Bronchial epithelial cell (primary cell): ENCODE measurements at regions not wholly inside any gene's neighbourhood (a gene's known extent, or its start where the extent isn't known, plus 50 kb on each side); places are given as distances from the start of the nearest gene placed in this dataset.

ENCODE experiments used
- DNase-seq: peaks from one replicate; pipeline ENCODE4 v3.0.0-alpha.2; 2010; ENCODE audit warnings: low read depth
- FAIRE-seq: peaks from 2 replicates; lab custom pipeline; 2011; peaks lifted over from hg19 to GRCh38; lab: Jason Lieb, UNC
- H3K27me3 ChIP-seq: 2 replicates; pipeline ENCODE4 v1.5.1; 2011; ENCODE audit warnings: low read length; ENCODE audit not compliant: control insufficient read depth, insufficient read depth
- H3K36me3 ChIP-seq: 2 replicates; pipeline ENCODE4 v1.5.1; 2011; ENCODE audit warnings: low read length; ENCODE audit not compliant: control insufficient read depth, insufficient read depth
- H3K4me3 ChIP-seq: 2 replicates; pipeline ENCODE4 v1.5.1; 2011; ENCODE audit warnings: mild to moderate bottlenecking, low read depth, low read length, control low read depth
- CTCF ChIP-seq: IDR thresholded peaks from 2 replicates; pipeline ENCODE4 v1.5.1; 2011; ENCODE audit warnings: mild to moderate bottlenecking, moderate library complexity, low read length, control low read depth, inconsistent platforms; ENCODE audit not compliant: insufficient read depth, severe bottlenecking

GRCh38 chr12:127327986-127328385 lies 939.0 kb upstream of the TMEM132C start:
- DNase-seq (peak; percentile 67), FAIRE-seq (no peak)
- no peak for TF ChIP-seq CTCF
- Histone ChIP-seq H3K27me3 (no peaks in the 10 kb centered on the region), H3K4me3 (no peak overlapping the region), H3K36me3 (no peaks in the 10 kb centered on the region)

DNA sequence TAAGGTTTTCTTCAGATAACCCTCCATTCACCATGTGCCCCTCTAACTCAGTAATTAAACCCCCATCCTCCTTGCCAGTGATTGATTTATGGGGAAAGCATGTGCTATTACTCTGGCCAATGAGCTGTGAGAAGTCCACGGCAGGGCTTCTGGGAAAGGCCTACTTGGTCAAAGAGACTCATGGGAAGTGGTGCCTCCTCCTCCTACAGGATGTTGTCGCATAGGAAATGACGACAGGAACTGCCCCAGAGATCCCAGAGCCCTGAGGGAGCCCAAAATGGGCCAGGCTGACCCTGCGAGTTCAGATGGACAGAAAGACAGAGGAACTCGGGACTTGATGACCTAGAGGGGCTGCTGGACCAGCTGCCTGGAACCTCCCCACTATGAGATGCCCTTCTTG lies 938.1 kb upstream of the TMEM132C start:
- TF ChIP-seq CTCF: no peak
- DNase-seq (no peak), FAIRE-seq (no peak)
- Histone ChIP-seq H3K27me3 (no peaks in the 10 kb centered on the region), H3K4me3 (no peak overlapping the region), H3K36me3 (no peaks in the 10 kb centered on the region)

DNA sequence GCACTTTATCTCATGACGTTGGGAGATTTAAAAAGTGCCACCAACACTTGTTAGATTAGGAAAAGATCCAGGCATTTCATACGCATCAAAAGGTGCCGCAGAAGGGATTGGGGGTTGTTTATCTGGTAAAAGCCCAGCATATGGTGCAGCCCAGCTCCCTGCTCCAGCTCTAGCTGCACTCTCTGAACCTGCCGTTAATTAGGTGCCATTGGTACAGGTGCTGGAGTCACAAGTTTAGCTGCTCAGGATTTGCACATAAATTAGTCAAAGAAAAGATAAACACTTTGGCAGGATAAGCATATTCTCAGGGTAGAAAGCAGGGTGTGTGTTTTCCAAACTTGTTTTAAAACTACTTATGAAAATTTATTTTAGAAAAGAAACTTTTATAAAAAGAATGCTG lies 932.6 kb upstream of the TMEM132C start:
- H3K36me3 ChIP-seq: no peaks in the 10 kb centered on the region
- TF ChIP-seq CTCF: no peak
- FAIRE-seq: no peak
- no peaks in the 10 kb centered on the region for H3K27me3 ChIP-seq
- DNase-seq: no peak
- H3K4me3 ChIP-seq: no peak overlapping the region

GRCh38 chr12:127334912-127335644 lies 931.9 kb upstream of the TMEM132C start:
- no peak for TF ChIP-seq CTCF
- no peak overlapping the region for H3K4me3 ChIP-seq
- DNase-seq (no peak), FAIRE-seq (no peak)
- no peaks in the 10 kb centered on the region for H3K27me3 ChIP-seq
- no peaks in the 10 kb centered on the region for H3K36me3 ChIP-seq

- TF ChIP-seq CTCF: no peak
- Histone ChIP-seq H3K4me3 (no peak overlapping the region), H3K27me3 (no peaks in the 10 kb centered on the region), H3K36me3 (no peaks in the 10 kb centered on the region)
- peak; percentile 82 for DNase-seq
- FAIRE-seq: peak; percentile 13
Measured at GRCh38 chr12:127336416-127336815, 930.6 kb upstream of the TMEM132C start.

DNA sequence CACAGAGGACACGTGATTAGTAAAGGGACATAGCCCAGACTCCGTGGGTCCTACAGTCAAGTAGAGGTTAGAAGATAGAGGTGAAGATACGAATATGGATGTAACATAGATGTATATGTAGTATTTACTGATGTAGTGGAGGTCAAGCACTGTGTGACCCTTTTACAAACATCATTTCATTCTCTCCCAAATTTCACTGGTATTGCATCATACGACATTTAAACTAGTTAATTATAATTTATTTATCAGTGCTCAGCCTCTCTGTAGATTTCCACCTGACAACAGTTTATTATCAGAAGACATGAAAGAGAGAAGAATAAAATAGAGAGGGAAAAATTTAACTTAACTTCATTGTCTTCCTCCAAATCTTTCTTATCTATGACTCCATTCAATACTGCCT lies 927.9 kb upstream of the TMEM132C start:
- TF ChIP-seq CTCF: no peak
- FAIRE-seq (no peak), DNase-seq (no peak)
- H3K27me3 ChIP-seq: no peaks in the 10 kb centered on the region
- no peak overlapping the region for H3K4me3 ChIP-seq
- no peaks in the 10 kb centered on the region for H3K36me3 ChIP-seq
